Suppressor macrophage treated with lipopolysaccharide for 4 hours (primary cell): ENCODE measurements at regions not wholly inside any gene's neighbourhood (a gene's known extent, or its start where the extent isn't known, plus 50 kb on each side); places are given as distances from the start of the nearest gene placed in this dataset.

Experiments
- DNase-seq: peaks from one replicate; pipeline ENCODE4 v3.0.0-alpha.2; 2020

- DNase-seq, result no peak
These were observed 442.8 kb downstream of the MATN1 start for GRCh38 chr1:30280572-30280971.

DNA sequence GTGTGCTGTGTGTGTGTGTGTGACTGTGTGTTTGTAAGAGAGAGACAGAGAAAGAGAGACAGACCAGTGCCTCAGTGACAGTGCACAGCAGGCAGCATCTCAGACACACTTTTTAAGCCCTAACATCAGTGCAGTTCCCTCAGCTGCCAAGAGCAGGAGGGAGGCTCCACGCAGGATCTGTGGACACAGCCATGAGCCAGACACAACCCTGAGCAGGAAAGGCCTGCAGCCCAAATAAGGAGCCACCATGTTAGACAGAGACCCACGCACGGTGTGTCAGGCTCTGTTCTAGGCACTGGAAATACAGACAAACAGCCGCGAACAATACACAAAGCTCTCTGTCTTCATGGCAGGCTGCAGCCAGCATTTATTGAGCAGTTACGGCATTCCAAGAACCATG, 445.5 kb downstream of the MATN1 start:
- DNase-seq, result no peak

- no peak for DNase-seq
These were observed 446.0 kb downstream of the MATN1 start for GRCh38 chr1:30277415-30277814.

- DNase-seq, result no peak
These were observed 447.2 kb downstream of the MATN1 start for GRCh38 chr1:30275926-30276764.

GRCh38 chr1:30274976-30275621, 448.3 kb downstream of the MATN1 start:
- no peak for DNase-seq

- DNase-seq, result no peak
These were observed 449.0 kb downstream of the MATN1 start for GRCh38 chr1:30274173-30274970.

GRCh38 chr1:30273456-30273855, 449.9 kb downstream of the MATN1 start:
- DNase-seq, result no peak

DNA sequence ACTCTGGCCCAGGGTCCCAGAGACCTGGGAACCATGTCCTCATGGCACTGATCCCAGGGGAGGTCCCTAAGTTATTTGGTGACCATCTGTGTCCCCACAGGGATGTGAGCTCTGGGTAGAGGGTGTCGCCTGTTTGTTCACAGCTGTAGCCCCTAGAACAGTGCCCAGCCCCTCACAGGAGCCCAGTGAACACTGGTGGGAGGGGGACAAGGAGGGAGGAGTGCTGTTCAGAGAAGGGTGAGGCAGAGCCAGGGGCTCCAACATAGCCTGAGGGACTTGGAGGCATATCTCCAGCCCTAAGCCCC, 450.4 kb downstream of the MATN1 start:
- DNase-seq, result no peak

- DNase-seq, result no peak
These were observed 450.9 kb downstream of the MATN1 start for GRCh38 chr1:30272277-30273020.

DNA sequence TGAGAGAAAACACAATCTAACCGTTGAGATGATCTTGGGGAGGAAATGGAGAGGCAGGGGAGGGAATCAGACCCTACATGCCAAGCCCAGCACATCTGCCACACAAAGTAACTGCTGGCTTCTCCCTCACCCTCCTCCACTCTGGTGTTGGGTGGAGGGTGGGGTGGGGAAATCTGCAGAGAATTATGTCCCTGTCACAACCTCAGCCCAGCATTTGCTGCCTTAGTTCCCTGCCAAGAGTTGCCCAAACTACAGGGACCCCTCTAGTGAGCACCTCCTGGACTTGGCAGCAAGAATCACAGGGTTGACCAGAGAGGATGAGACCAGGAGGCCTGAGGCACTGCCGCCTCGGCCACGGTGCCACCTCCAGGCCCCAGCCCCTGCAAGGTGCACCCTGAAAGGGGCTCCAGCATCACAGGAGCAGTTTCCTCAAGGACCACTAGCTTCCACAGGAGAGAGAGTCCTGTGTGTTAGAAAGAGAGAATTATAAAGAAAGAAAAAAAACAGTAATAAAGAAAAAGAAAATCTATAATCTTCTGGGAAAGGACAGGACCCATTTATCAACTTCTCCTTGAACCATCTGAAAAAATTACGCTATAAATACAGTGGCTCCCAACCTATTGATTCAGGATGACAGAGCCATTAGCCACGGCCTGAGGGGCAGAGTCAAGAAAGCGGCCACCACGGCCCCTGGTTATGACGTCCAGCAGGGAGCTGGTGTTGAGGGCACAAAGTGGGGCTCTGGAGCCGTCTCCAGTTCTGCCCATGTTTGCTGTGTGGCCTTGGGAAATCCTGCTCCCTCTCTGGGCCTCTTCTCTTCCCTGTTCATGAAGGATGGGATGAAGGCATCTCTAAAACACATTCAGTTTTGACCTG, 451.7 kb downstream of the MATN1 start:
- DNase-seq, result no peak

DNA sequence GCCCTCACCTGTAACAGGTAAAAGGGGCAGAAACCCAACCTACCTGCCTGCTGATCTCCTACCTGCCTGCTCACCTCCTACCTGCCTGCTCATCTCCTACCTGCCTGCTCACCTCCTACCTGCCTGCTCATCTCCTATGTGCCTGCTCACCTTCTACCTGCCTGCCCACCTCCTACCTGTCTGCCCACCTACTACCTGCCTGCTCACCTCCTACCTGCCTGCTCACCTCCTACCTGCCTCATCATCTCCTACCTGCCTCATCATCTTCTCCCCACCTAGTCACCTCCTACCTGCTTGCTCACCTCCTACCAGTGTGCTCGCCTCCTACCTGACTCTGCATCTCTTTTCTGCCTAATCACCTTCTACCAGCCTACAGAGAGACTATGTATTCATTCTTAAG, 452.9 kb downstream of the MATN1 start:
- no peak for DNase-seq

- no peak for DNase-seq
These were observed 454.3 kb downstream of the MATN1 start for GRCh38 chr1:30268923-30269666.

DNA sequence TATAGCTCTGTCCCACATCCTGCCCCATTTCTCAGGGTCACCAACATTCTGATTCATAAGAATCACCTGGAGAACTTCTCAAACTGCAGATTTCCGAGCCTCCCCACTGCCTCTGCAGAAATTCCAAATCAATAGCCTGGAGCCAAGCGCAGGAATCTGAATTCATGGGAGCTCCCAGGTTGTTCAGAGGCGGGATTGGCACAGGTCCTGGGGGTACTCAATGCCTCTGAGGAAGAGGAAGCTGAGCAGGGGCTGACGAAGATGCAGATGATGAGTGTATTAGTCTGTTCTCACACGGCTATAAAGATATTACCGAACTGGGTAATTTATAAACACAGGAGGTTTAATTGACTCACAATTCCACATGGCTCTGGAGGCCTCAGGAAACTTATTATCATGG, 455.5 kb downstream of the MATN1 start:
- no peak for DNase-seq

DNA sequence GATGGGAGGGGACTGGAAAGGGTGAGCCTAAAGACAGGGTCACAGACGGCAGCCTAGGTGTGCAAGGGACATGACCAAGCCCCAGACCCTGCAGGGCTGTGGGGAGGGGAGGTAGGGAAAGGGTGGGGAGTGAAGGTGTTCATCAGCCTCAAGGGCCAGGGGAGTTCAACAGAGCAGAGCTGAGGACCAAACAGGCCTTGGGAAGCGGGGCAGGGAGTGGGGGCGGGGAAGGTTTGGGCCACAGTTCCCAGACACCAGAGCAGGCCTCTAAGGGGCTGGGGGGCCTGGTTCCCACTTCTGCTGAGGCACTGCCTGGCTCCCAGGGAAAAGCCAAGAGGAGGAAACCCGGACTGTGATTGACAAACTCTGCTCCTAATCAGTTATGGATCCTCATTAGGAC, 456.3 kb downstream of the MATN1 start:
- no peak for DNase-seq

GRCh38 chr1:30265127-30266070, 458.0 kb downstream of the MATN1 start:
- no peak for DNase-seq

DNA sequence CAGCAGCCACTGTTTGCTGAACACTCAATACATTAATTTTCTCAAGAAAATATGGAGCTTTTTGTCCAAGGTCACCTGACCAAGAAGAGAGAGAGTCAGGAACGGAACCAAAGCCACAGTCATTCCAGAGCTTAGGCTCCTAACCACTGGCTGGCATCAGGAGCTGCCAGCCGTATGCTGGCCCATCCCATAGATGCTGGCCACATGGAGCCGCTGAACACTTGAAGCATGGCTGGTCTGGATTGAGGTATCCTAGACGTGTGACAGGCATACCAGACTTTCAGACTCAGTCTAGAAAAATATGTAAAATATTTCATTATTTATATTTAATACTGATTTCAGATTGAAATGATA, 458.7 kb downstream of the MATN1 start:
- no peak for DNase-seq

GRCh38 chr1:30263888-30264671, 459.3 kb downstream of the MATN1 start:
- DNase-seq, result no peak

GRCh38 chr1:30263405-30263804, 460.0 kb downstream of the MATN1 start:
- no peak for DNase-seq

GRCh38 chr1:30262158-30262557, 461.2 kb downstream of the MATN1 start:
- no peak for DNase-seq
